ENCODE measurements at regions not wholly inside any gene's neighbourhood (a gene's known extent, or its start where the extent isn't known, plus 50 kb on each side); places are given as distances from the start of the nearest gene placed in this dataset.

GRCh38 chr12:89231686-89232085 lies 120.6 kb downstream of the DUSP6 start:
- POLR2A ChIA-PET = interaction anchor here (0.6 to 1.1 kb wide), 2 partner anchors 38 to 154 kb away, joined by 3 to 5 read pairs; no protein-coding TSS in a partner anchor
- no peak overlapping the region for H3K27ac ChIP-seq (ENCODE audit: low read depth, low read length, poor library complexity, severe bottlenecking)
- DNase-seq (ENCODE audit: low spot score) = no peak
- no peaks in the 10 kb centered on the region for H3K4me1 ChIP-seq (ENCODE audit: insufficient read depth, low read length, poor library complexity, severe bottlenecking)
- H2AFZ ChIP-seq (ENCODE audit: low read length) = no peak overlapping the region
- BruUV-seq (replicated peaks) = no TSS peak
- H3K36me3 ChIP-seq (ENCODE audit: insufficient read depth, low read length) = no peaks in the 10 kb centered on the region
- H3K9me2 ChIP-seq (ENCODE audit: insufficient read depth, low read length) = no peaks in the 10 kb centered on the region
- no peaks in the 10 kb centered on the region for H3K79me2 ChIP-seq (ENCODE audit: insufficient read depth, low read depth, low read length)
- CTCF ChIA-PET (ENCODE audit: unreplicated experiment) = no interaction called here
- H3K4me2 ChIP-seq (ENCODE audit: low read length) = no peak overlapping the region
- no peak overlapping the region for H3K4me3 ChIP-seq (ENCODE audit: low read depth, low read length, poor library complexity, severe bottlenecking)
- intact Hi-C loops (cut with micrococcal nuclease; ENCODE audit: unreplicated experiment) = no loop called here
- TF ChIP-seq EZH2phosphoT487 (IDR thresholded peaks at IDR 0.05; ENCODE audit: borderline replicate concordance, low read depth, low read length) (no peak), CTCF (conservative IDR thresholded peaks at IDR 0.05; ENCODE audit: low read length) (no peak)
- H3K9me3 ChIP-seq (ENCODE audit: low read length) = no peaks in the 10 kb centered on the region
- H4K20me1 ChIP-seq (ENCODE audit: insufficient read depth, low read length) = no peaks in the 10 kb centered on the region

DNA sequence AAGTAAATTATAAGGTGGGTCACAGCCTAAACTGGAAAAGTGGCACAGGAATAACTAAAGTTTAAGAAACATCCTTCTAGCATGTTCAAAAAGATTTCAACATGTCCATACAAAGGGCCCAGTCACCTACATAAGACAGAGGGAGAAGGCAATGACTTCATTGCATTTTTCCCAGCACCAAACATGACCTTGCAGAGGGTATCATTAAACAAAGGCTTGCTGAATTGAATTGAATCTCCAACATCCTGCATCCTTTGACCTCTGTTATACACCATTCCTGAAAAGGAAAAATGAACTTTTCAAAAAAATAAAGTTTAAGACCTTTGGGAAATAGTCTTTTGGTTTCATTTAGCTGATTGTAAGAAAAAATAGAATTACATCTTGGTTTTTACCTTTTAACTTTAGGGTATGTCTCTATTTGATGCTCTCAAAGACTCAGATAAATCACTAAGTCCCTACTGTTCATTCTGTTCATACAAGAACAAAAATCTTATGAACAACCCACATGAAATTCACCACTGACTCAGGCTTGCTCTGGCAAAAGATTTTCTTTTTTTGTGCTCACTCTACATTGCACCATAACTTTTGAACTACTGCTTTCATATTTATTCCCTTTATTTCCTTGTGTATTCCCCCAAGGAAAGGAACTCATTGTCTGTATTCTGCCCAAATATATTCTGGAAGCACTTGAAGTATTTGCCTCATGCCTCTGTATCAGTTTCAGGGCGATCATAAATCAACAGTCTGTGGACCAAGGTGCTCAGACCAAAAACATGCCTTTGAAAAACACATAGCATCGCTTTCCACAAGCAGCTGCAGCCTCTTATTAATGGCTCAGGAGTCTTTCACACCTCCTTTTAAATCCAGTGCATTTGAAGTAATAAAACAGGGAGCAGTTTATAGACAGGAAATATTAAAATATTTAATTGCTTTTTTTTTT lies 121.7 kb downstream of the DUSP6 start:
- POLR2A ChIA-PET = interaction anchor here (0.7 to 1.1 kb wide), 2 partner anchors 40 to 437 kb away, joined by 3 to 5 read pairs; no protein-coding TSS in a partner anchor
- intact Hi-C loops (cut with micrococcal nuclease; ENCODE audit: unreplicated experiment) = no loop called here
- TF ChIP-seq CTCF (conservative IDR thresholded peaks at IDR 0.05; ENCODE audit: low read length) (no peak), EZH2phosphoT487 (IDR thresholded peaks at IDR 0.05; ENCODE audit: borderline replicate concordance, low read depth, low read length) (no peak)
- Histone ChIP-seq H3K4me1 (ENCODE audit: insufficient read depth, low read length, poor library complexity, severe bottlenecking) (no peaks in the 10 kb centered on the region), H3K4me2 (ENCODE audit: low read length) (no peak overlapping the region), H3K9me2 (ENCODE audit: insufficient read depth, low read length) (no peaks in the 10 kb centered on the region), H2AFZ (ENCODE audit: low read length) (no peak overlapping the region), H3K4me3 (ENCODE audit: low read depth, low read length, poor library complexity, severe bottlenecking) (no peak overlapping the region), H3K79me2 (ENCODE audit: insufficient read depth, low read depth, low read length) (no peaks in the 10 kb centered on the region), H4K20me1 (ENCODE audit: insufficient read depth, low read length) (no peaks in the 10 kb centered on the region), H3K27ac (ENCODE audit: low read depth, low read length, poor library complexity, severe bottlenecking) (no peak overlapping the region), H3K9me3 (ENCODE audit: low read length) (no peaks in the 10 kb centered on the region), H3K36me3 (ENCODE audit: insufficient read depth, low read length) (no peaks in the 10 kb centered on the region)
- DNase-seq (ENCODE audit: low spot score) = no peak
- BruUV-seq (replicated peaks) = no TSS peak
- CTCF ChIA-PET (ENCODE audit: unreplicated experiment) = no interaction called here

DNA sequence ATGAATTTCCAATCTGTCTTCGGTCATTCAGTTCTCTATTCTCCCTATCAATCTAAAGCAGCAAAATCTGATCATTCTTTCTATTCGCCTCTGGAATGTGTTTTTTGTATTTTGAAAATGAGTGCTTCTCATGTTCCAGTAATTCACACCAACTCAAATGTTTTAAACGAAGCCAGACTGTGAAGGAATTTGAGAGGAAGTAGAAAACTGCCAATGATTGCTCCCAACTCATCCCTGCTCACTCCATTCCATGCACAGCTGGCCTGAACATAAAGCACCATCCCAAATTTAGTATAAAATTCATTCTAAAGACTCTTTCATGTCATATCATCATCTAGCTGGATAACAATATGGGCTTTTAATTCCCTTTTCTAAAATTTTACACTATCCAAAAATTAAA lies 123.8 kb downstream of the DUSP6 start:
- ChIA-PET POLR2A (interaction anchor here (1.2 kb wide), 1 partner anchor 15 kb away, joined by 5 read pairs; no protein-coding TSS in a partner anchor), CTCF (ENCODE audit: unreplicated experiment) (no interaction called here)
- intact Hi-C loops (cut with micrococcal nuclease; ENCODE audit: unreplicated experiment) = no loop called here

More for the DNA sequence above, 123.8 kb downstream of the DUSP6 start:
- Histone ChIP-seq H4K20me1 (ENCODE audit: insufficient read depth, low read length) (no peaks in the 10 kb centered on the region), H3K9me3 (ENCODE audit: low read length) (no peaks in the 10 kb centered on the region), H3K4me3 (ENCODE audit: low read depth, low read length, poor library complexity, severe bottlenecking) (no peak overlapping the region), H3K4me2 (ENCODE audit: low read length) (no peak overlapping the region), H3K79me2 (ENCODE audit: insufficient read depth, low read depth, low read length) (no peaks in the 10 kb centered on the region), H3K27ac (ENCODE audit: low read depth, low read length, poor library complexity, severe bottlenecking) (no peak overlapping the region), H3K36me3 (ENCODE audit: insufficient read depth, low read length) (no peaks in the 10 kb centered on the region), H3K4me1 (ENCODE audit: insufficient read depth, low read length, poor library complexity, severe bottlenecking) (no peaks in the 10 kb centered on the region), H2AFZ (ENCODE audit: low read length) (no peak overlapping the region), H3K9me2 (ENCODE audit: insufficient read depth, low read length) (no peaks in the 10 kb centered on the region)
- BruUV-seq (replicated peaks) = no TSS peak
- no peak for DNase-seq (ENCODE audit: low spot score)
- no peak for TF ChIP-seq EZH2phosphoT487 (IDR thresholded peaks at IDR 0.05; ENCODE audit: borderline replicate concordance, low read depth, low read length)
- no peak for TF ChIP-seq CTCF (conservative IDR thresholded peaks at IDR 0.05; ENCODE audit: low read length)
